IPS-18c (cell line): ENCODE measurements at regions not wholly inside any gene's neighbourhood (a gene's known extent, or its start where the extent isn't known, plus 50 kb on each side); places are given as distances from the start of the nearest gene placed in this dataset.
"Not testable (repeated sequence)": the region's sequence is repeated elsewhere in the genome, so short reads cannot be mapped to it uniquely, and the experiment has no call there.

Experiments
- H3K4me3 ChIP-seq: 2 replicates; pipeline ENCODE4 v1.7.0; 2013; ENCODE audit warnings: low read depth, mild to moderate bottlenecking, low read length, moderate library complexity; ENCODE audit not compliant: insufficient read depth
- H3K9me3 ChIP-seq: one replicate; pipeline ENCODE4 v1.6.1; 2013; ENCODE audit warnings: mild to moderate bottlenecking, low read length, moderate library complexity; ENCODE audit not compliant: control insufficient read depth, insufficient read depth

DNA sequence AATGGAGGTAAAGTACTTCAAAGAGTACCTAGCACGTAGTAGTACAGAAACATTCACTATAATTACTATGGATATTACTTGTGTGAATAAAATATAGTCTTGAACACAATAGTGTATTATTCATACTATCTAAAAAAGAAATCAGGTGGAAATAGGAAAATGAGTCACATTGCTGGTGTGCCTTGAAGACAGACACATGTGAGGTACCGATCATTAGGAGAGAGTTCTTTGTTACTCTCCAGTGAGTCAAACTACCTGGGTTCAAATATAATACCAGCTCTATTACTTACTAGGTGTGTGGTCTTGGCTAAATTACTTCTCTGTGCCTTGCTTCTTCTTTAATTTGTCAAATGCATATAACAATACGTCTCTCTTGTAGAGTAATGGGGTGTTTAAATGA lies 50.8 kb upstream of the BEND6 start:
- H3K9me3 ChIP-seq = no peaks in the 10 kb centered on the region
- no peak overlapping the region for H3K4me3 ChIP-seq

DNA sequence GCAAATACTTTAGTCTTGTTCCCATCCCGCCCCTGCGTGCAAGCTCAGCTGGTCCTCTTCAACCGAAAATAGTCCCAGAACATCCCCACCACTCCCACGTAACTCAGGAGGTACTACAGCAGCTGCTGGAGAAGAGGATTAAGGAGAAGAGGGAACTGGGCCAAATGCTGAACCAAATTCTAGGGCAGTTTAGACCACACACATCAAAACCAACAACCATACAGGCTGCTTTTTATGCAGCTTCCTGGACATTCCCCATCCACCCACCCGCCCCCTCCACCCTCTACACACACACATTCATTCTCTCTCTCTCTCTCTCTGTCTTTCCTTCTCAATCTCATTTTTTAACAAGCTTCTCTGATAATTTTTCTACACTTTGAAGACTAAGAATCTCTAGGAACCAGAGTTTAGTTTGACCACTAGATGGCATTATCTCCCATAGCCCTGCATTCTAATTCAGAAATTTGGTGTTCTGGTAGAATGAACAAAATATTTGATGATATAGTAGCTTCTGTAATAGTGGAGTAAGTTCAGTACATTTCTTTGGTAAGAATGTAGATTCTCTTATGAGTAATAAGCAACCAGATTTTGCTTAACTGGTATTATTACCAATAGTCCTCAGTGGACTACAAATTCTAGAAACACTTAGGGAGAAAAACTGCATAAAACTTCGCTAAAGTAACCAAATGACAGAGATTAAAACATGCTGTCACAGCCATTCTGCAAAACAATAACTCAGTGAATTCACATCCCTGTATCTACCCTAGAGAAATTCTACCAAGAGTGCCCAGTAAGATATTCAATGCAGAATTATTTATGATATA lies 52.1 kb upstream of the BEND6 start:
- H3K4me3 ChIP-seq = no peak overlapping the region
- H3K9me3 ChIP-seq = no peaks in the 10 kb centered on the region

DNA sequence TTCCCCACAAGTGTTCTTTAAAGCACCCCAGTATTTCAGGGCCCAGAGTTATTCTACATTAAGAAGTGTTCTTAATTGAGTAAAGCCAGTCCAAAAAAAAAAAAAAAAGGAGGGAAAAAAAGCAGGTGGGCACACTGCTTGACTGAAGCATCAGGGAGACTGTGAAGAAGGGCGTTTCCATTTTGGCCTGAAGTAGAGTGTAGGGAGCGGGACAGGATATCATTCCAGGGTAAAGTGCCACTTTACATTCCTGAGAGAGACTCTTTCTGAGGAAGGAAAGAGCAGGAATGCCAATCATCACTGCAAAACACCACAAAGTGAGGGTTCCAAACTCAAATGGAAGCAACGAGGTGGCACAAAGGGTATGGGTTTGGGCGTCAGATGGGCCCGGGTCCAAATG lies 54.1 kb upstream of the BEND6 start:
- H3K4me3 ChIP-seq = no peak overlapping the region
- no peaks in the 10 kb centered on the region for H3K9me3 ChIP-seq

DNA sequence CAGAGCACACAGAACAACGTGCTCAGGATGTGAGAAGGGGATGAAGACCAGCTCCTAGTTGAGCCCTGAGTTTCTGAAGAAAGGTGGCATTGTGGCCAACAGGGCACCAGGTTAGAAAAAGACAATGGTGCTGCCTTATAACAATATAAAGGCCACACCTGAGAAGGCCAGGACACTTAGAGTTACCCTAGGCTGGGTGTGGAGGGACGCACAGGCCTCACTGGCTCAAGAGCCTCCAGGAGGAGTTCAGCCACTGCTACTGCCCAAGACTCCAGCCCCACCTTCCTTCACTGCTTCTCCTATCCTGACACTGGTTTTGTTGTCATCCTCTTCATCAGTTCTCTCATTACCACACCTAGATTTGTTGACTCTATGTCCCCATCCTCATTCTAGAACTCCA lies 55.2 kb upstream of the BEND6 start:
- no peak overlapping the region for H3K4me3 ChIP-seq
- H3K9me3 ChIP-seq = no peaks in the 10 kb centered on the region

DNA sequence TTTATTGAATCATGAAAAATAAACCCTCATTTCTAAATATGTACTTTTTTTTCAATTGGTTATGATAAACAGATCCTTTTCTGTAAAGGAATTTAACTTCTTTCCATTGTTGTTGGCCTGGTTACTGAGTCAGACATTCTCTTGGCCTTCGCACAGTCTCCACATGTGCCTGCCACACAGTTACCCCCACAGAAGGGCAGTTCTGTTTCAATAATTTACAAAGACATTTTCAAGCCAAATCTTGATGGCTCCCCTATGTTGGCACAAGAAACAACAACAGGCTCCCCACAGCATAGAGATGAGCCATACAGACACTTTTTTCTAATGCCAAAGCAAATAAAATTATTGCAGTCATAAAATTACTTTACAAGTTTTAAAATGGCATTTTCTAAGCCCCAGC lies 55.6 kb upstream of the BEND6 start:
- H3K9me3 ChIP-seq = no peaks in the 10 kb centered on the region
- H3K4me3 ChIP-seq = no peak overlapping the region

- no peak overlapping the region for H3K4me3 ChIP-seq
- H3K9me3 ChIP-seq = no peaks in the 10 kb centered on the region
These were observed 56.9 kb upstream of the BEND6 start for GRCh38 chr6:56897789-56898529.

DNA sequence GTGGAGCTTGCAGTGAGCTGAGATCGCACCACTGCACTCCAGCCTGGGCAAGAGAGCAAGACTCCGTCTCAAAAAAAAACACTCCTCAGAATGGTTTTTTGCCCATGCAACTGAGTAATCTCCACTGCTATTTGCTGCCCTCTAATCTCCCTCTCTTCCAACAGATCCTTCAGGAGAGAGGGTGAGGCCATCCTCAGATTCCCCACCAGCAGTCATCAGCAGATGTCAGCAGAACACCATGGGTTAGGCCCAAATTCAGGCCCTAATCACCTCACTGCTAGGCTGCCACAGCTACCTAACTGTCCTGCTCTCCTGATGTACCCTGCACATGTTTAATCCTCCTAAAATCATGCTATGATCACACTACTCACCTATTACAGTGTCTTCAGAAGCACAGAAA lies 63.2 kb upstream of the BEND6 start:
- no peak overlapping the region for H3K4me3 ChIP-seq
- H3K9me3 ChIP-seq = no peaks in the 10 kb centered on the region

- H3K9me3 ChIP-seq = no peaks in the 10 kb centered on the region
- no peak overlapping the region for H3K4me3 ChIP-seq
These were observed 64.1 kb upstream of the BEND6 start for GRCh38 chr6:56890683-56891429.

GRCh38 chr6:56890066-56890465 lies 64.8 kb upstream of the BEND6 start:
- H3K4me3 ChIP-seq = no peak overlapping the region
- H3K9me3 ChIP-seq = no peaks in the 10 kb centered on the region

GRCh38 chr6:56889492-56889891 lies 65.4 kb upstream of the BEND6 start:
- H3K4me3 ChIP-seq = no peak overlapping the region
- H3K9me3 ChIP-seq = no peaks in the 10 kb centered on the region

DNA sequence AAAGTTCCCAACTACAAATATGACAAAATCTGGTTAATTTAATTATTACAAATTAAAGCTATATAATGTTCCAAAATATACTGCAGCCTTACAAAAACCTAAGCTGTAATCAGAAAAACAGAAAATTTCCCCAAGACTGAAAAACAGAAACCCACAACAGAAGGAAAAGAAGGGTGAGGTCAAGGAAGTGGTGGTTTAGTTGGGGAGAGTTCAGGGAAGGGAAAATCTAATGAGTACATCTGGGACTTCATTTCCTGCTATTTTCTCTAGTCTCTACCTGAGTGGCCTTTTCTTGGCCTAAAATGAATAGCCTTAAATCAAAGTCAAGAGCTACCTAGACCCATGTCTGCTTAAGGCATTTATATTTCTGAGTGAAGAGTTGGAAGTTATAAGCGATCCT lies 66.2 kb upstream of the BEND6 start:
- H3K4me3 ChIP-seq = no peak overlapping the region
- no peaks in the 10 kb centered on the region for H3K9me3 ChIP-seq

DNA sequence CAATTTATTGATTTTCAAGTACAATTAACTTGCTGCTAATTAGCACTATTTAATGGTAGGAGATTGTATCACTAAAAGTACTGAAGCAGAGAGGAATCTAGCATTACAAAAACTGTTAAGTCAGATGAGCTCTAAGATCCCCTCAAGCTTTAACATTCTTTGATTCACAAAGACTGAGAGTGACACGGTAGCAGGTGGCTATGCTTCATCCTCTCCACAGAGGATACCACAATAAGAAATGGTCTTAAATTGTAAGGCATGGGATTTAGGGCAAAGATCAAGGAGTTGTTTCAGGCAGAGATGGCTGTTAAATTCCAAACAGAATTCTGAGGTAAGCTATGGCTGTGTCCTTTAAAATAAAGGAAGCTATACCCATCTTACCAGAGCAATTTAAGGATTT lies 67.8 kb upstream of the BEND6 start:
- H3K9me3 ChIP-seq = no peaks in the 10 kb centered on the region
- no peak overlapping the region for H3K4me3 ChIP-seq

GRCh38 chr6:56877922-56878321 lies 77.0 kb upstream of the BEND6 start:
- H3K9me3 ChIP-seq = no peaks in the 10 kb centered on the region
- H3K4me3 ChIP-seq = no peak overlapping the region

- no peak overlapping the region for H3K4me3 ChIP-seq
- H3K9me3 ChIP-seq = no peaks in the 10 kb centered on the region
These were observed 78.9 kb upstream of the BEND6 start for GRCh38 chr6:56875961-56876360.

DNA sequence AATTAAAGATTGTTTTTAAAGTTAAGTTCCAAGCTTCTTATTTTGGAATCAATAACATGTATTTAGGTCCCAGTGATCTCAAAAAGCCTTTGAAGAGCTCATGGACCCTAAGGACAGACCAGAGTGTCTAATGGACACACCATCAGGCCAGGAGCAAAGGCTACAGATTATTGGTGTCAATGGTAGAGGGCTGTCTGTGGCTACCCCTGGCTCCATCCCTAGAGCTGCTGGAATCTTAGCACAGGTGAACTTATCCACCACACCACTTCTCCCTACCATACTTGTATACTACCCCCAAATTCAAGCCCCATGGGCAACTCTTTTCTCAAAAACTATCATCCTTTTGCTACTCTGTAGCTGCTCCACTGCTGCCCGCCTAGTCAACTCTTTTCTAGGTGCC lies 79.4 kb upstream of the BEND6 start:
- H3K4me3 ChIP-seq = no peak overlapping the region
- H3K9me3 ChIP-seq = no peaks in the 10 kb centered on the region

DNA sequence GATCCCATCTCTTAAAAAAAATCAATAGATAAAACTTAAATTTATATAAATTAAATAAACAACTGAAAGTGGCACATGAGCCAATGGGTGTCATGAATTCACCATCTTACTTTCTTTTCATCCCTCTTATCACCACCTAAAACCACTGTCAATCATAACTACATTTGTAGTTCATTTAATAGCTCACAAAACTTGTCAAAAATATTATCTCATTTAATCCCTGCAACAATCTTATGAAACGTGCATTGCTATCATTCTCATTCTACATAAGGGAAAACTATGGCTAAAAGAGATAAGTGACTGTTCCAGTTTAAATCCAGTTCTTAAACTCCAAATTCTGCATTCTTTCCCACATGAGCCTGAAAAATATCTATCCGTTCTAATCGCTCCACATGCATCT lies 80.6 kb upstream of the BEND6 start:
- Histone ChIP-seq H3K9me3 (no peaks in the 10 kb centered on the region), H3K4me3 (no peak overlapping the region)

DNA sequence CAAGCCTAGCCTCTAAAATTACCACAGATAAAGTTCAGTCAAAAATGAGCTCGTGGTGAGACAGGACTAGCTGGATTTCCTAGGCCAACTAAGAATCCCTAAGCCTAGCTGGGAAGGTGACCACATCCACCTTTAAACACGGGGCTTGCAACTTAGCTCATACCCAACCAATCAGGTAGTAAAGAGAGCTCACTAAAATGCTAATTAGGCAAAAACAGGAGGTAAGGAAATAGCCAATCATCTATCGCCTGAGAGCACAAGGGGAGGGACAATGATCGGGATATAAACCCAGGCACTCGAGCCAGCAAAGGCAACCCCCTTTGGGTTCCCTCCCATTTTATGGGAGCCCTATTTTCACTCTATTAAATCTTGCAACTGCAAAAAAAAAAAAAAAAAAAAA lies 84.9 kb upstream of the BEND6 start:
- not testable (repeated sequence) for H3K9me3 ChIP-seq, H3K4me3 ChIP-seq

DNA sequence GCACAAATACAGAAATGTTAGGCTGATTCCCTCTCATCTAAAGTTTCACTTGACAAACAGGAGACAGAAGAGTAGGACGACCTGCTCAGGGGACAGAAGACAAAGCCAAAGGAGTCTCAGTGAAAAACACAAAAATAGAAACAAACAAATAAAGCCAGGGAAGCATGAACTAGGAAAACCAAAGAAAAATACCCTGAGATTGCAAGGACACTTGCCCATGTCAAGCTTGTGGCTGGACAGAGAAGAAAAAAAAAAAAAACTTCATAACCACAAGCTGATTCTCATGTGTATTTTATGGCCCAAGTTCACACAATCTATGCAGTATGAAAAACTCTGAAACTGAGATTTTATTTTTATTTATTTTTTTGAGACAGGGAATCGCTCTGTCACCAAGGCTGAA lies 85.6 kb upstream of the BEND6 start:
- Histone ChIP-seq H3K9me3 (no peaks in the 10 kb centered on the region), H3K4me3 (no peak overlapping the region)
